Type B pancreatic cell (in vitro differentiated cells): ENCODE measurements at regions not wholly inside any gene's neighbourhood (a gene's known extent, or its start where the extent isn't known, plus 50 kb on each side); places are given as distances from the start of the nearest gene placed in this dataset.
"Not testable (repeated sequence)": the region's sequence is repeated elsewhere in the genome, so short reads cannot be mapped to it uniquely, and the experiment has no call there.

Source experiments
- DNase-seq: peaks from one replicate; pipeline ENCODE4 v3.0.0; 2021; ENCODE audit warnings: mixed read lengths; ENCODE audit not compliant: unreplicated experiment; ENCODE audit errors: extremely low spot score
- H3K27ac Mint-ChIP-seq: 2 replicates; pipeline ENCODE4 v1.8.0; 2021; ENCODE audit warnings: mild to moderate bottlenecking, mixed read lengths
- H3K27me3 Mint-ChIP-seq: 2 replicates; pipeline ENCODE4 v1.8.0; 2021; ENCODE audit warnings: mixed read lengths
- H3K36me3 Mint-ChIP-seq: 2 replicates; pipeline ENCODE4 v1.8.0; 2021; ENCODE audit warnings: mixed read lengths
- H3K4me1 Mint-ChIP-seq: one replicate; pipeline ENCODE4 v1.8.0; 2021; ENCODE audit warnings: mixed read lengths; ENCODE audit not compliant: unreplicated experiment
- H3K4me3 Mint-ChIP-seq: 2 replicates; pipeline ENCODE4 v1.8.0; 2021; ENCODE audit warnings: mild to moderate bottlenecking, mixed read lengths
- H3K9me3 Mint-ChIP-seq: 2 replicates; pipeline ENCODE4 v1.8.0; 2021; ENCODE audit warnings: mixed read lengths
- TF ChIP-seq, protein P1 (sequence below): fragments of 200-600 bp; sonication (generic); conservative IDR thresholded peaks from 2 replicates; pipeline ENCODE4 v1.5.0; 2021; ENCODE audit warnings: antibody characterized with exemption, mild to moderate bottlenecking

GRCh38 chr21:24552491-24552890 is 1054.8 kb downstream of the MRPL39 start:
- no peak for DNase-seq
- Mint-ChIP-seq H3K4me1 (no peaks in the 10 kb centered on the region), H3K27me3 (no peaks in the 10 kb centered on the region), H3K9me3 (peaks cover 6% of the 10 kb centered on the region), H3K36me3 (no peaks in the 10 kb centered on the region), H3K27ac (no peak overlapping the region), H3K4me3 (no peak overlapping the region)
- TF ChIP-seq, protein P1, sequence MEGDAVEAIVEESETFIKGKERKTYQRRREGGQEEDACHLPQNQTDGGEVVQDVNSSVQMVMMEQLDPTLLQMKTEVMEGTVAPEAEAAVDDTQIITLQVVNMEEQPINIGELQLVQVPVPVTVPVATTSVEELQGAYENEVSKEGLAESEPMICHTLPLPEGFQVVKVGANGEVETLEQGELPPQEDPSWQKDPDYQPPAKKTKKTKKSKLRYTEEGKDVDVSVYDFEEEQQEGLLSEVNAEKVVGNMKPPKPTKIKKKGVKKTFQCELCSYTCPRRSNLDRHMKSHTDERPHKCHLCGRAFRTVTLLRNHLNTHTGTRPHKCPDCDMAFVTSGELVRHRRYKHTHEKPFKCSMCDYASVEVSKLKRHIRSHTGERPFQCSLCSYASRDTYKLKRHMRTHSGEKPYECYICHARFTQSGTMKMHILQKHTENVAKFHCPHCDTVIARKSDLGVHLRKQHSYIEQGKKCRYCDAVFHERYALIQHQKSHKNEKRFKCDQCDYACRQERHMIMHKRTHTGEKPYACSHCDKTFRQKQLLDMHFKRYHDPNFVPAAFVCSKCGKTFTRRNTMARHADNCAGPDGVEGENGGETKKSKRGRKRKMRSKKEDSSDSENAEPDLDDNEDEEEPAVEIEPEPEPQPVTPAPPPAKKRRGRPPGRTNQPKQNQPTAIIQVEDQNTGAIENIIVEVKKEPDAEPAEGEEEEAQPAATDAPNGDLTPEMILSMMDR: no peak

GRCh38 chr21:24545807-24546361 is 1061.4 kb downstream of the MRPL39 start:
- Mint-ChIP-seq H3K4me3 (no peak overlapping the region), H3K36me3 (no peaks in the 10 kb centered on the region), H3K27me3 (no peaks in the 10 kb centered on the region), H3K27ac (no peak overlapping the region), H3K9me3 (no peaks in the 10 kb centered on the region), H3K4me1 (no peaks in the 10 kb centered on the region)
- DNase-seq: no peak
- TF ChIP-seq, protein P1: no peak

DNA sequence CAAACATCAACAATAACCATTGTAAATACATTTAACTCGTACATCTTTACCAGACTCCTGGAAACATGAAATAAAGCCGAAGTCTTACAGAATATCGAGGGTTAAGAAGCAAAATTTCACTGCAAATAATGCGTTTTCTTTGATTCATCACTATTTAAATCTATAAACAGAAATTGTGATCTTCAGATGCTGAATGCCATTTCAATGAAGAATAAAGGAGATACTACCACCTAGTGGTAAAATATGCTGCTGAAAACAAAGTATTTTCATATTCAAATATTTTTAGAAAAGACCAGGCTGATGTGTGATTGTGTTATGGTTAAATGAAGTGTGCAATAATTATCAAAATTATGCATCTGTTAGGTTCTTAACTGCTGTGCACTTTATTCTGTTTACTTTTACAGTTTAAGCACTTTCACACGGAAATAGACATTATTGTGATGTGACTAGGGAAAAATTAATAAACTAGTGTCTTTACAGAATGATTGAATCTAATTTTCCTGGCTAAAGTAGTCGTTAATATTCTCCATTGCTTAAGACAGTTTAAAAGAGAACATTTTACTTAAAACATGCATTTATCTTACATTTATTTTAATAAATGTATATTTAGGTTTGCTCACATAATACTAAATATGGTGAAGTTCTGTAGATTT is 1093.1 kb downstream of the MRPL39 start:
- Mint-ChIP-seq H3K4me1 (no peaks in the 10 kb centered on the region), H3K27ac (no peak overlapping the region), H3K4me3 (no peak overlapping the region), H3K36me3 (no peaks in the 10 kb centered on the region), H3K9me3 (no peaks in the 10 kb centered on the region), H3K27me3 (no peaks in the 10 kb centered on the region)
- DNase-seq: no peak
- TF ChIP-seq, protein P1: peak; percentile 63

- no peak overlapping the region for H3K4me3 Mint-ChIP-seq
- no peaks in the 10 kb centered on the region for H3K36me3 Mint-ChIP-seq
- TF ChIP-seq, protein P1: no peak
- H3K9me3 Mint-ChIP-seq: peaks cover 6% of the 10 kb centered on the region
- no peak overlapping the region for H3K27ac Mint-ChIP-seq
- no peaks in the 10 kb centered on the region for H3K27me3 Mint-ChIP-seq
- H3K4me1 Mint-ChIP-seq: no peaks in the 10 kb centered on the region
- no peak for DNase-seq
Observed at GRCh38 chr21:24509131-24509530, 1098.2 kb downstream of the MRPL39 start.

DNA sequence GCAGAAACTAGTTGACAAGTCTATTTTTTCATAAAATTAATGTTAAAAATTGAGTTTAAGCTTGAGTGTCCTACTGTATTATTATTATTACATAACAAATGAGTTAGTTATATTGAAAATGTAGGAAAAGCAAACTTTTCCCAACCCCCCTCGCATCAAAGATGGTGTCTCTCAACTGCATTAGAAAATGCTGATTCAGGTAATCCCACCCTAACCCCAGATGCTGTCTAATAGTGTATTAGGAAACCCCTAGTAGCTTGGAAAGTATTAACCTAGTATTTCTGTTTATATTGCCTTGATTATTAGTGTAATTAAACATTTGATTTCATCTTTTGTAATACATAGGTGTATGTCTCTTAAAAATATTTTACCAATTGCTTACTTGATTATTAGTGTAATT is 1120.3 kb downstream of the MRPL39 start:
- H3K27ac Mint-ChIP-seq: no peak overlapping the region
- H3K4me1 Mint-ChIP-seq: no peaks in the 10 kb centered on the region
- DNase-seq: no peak
- TF ChIP-seq, protein P1: no peak
- no peaks in the 10 kb centered on the region for H3K36me3 Mint-ChIP-seq
- H3K4me3 Mint-ChIP-seq: no peak overlapping the region
- H3K9me3 Mint-ChIP-seq: no peaks in the 10 kb centered on the region
- no peaks in the 10 kb centered on the region for H3K27me3 Mint-ChIP-seq

- H3K4me3 Mint-ChIP-seq, H3K27ac Mint-ChIP-seq, DNase-seq, H3K36me3 Mint-ChIP-seq, H3K9me3 Mint-ChIP-seq, H3K4me1 Mint-ChIP-seq, H3K27me3 Mint-ChIP-seq: not testable (repeated sequence)
Observed at GRCh38 chr21:24483361-24483760, 1123.9 kb downstream of the MRPL39 start.
